Heart right ventricle (tissue), 16 donors: ENCODE measurements at regions not wholly inside any gene's neighbourhood (a gene's known extent, or its start where the extent isn't known, plus 50 kb on each side); places are given as distances from the start of the nearest gene placed in this dataset.

Experiments used
- ATAC-seq, 8 donors: fragments of 200-7000 bp; cut with Tn5 transposase; one replicate each; pipeline ENCODE4 v1.9.1; 2020; ENCODE audit warnings: mild to moderate bottlenecking in 8 of 8, moderate library complexity in 8 of 8, moderate number of reproducible peaks in 1 of 8
- DNase-seq, 2 donors: peaks; one replicate each; pipeline ENCODE4 v3.0.0-alpha.2; 2020
- H3K27ac ChIP-seq, 10 donors: fragments of 200-600 bp; sonication (generic) in 2 of 10; one replicate each; pipeline versions ENCODE4 v1.5.0 to v1.8.0; 2020 to 2022; ENCODE audit warnings: mild to moderate bottlenecking in 3 of 10
- H3K27me3 ChIP-seq, 7 donors: fragments of 200-600 bp; one replicate each; pipeline ENCODE4 v1.8.0; 2021 to 2022; ENCODE audit warnings: mild to moderate bottlenecking in 2 of 7
- H3K36me3 ChIP-seq, 9 donors: fragments of 200-600 bp; sonication (generic) in 1 of 9; one replicate each; pipeline versions ENCODE4 v1.5.0 to v1.8.0; 2020 to 2022; ENCODE audit warnings: mild to moderate bottlenecking in 2 of 9
- H3K4me1 ChIP-seq, 9 donors: fragments of 200-600 bp; sonication (generic) in 1 of 9; one replicate each; pipeline versions ENCODE4 v1.5.0 to v1.8.0; 2020 to 2022; ENCODE audit warnings: mild to moderate bottlenecking in 4 of 9
- H3K4me3 ChIP-seq, 10 donors: fragments of 200-600 bp; sonication (generic) in 2 of 10; one replicate each; pipeline versions ENCODE4 v1.5.0 to v1.8.0; 2020 to 2022; ENCODE audit warnings: mild to moderate bottlenecking in 7 of 10, moderate library complexity in 2 of 10
- H3K9me3 ChIP-seq, 11 donors: fragments of 200-600 bp in 10 of 11; sonication (generic) in 2 of 11; one replicate each; pipeline versions ENCODE4 v1.5.0 to v1.8.0; 2013 to 2022; ENCODE audit warnings: mild to moderate bottlenecking in 2 of 11, control low read depth in 1 of 11, moderate library complexity in 1 of 11
- WGBS, 2 donors: extraction: QIAGEN DNeasy Blood & Tissue Kit; methylation state at CpG; one replicate each; pipeline ENCODE4 v1.1.7; 2013; ENCODE audit warnings: inconsistent platforms in 1 of 2; 5-methylcytosine and 5-hydroxymethylcytosine counted together
- intact Hi-C, 10 donors: fragments of 100-400 bp; cut with DNase I; formaldehyde crosslinking; loops; one replicate each; pipeline versions ENCODE4 v1.11.1 to v1.14.2; 2022
- TF ChIP-seq, protein P1 (sequence below), 9 donors: fragments of 200-600 bp; sonication (generic) in 2 of 9; IDR thresholded peaks; one replicate each; pipeline versions ENCODE4 v1.5.0 to v1.8.0; 2021 to 2022; ENCODE audit warnings: antibody characterized with exemption in 9 of 9, mild to moderate bottlenecking in 5 of 9, moderate library complexity in 1 of 9
- donor health status: Arrhythmogenic right ventricular cardiomyopathy.
- donor health status: ischemic (EF 13 %, LVEDD 7.1; RV severe dilation, severe dysfunction).
- donor health status: healthy with polysubstance abuse.
- donor health status: DM: no; HTN: yes; CAD: no.
- donor health status: DM: no; HTN: no; CAD: no.
- donor health status: ischemic (EF 25% LVEDD 6.9; RV normal size, moderate dysfunction).
- donor health status: ischemic (EF 25% LVEDD 5.7; RV mildly dilated, moderate dysfunction).
- donor health status: healthy.
- donor health status: DM: yes; HTN: yes; CAD: no.
- donor health status: Ischemic cardiomyopathy.
- donor health status: ischemic (EF 35%, LVEDD 5.7; RV mildly dilated, moderate dysfunction).
- donor health status: nonischemic (EF 11% LVEDD 7.7; RV severe dilation, severe dysfunction).
- donor health status: DM: yes; HTN: yes; CAD: no.
- donor health status: PGD.
- donor health status: ischemic (EF 29% LVEDD 5.4; RV normal size, mild dysfunction).
- donor health status: nonischemic (EF 23%, LVEDD 6.1; RV moderate dilation, normal function).

DNA sequence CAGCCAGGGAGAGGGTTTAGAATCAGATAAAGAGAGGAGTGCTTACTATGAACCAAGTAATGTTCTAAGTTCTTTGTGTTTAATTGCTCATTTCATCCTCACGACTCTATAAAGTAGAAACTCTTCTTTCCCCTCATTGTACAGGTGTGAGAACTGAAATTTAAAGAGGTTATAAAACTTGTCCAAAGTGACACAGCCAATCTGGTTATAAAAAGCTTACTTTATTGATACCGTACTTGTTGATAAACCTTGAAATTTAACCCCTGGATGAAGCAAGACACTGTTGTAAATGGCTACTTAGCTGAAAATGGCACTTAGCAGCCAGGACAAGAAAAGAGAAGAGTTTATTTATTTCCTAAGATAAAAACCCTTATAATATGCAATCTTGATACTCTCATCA, 702.4 kb downstream of the KCTD16 start:
- intact Hi-C loops, result no loop called here
- DNase-seq, result no peak
- Histone ChIP-seq H3K27ac (no peak overlapping the region), H3K27me3 (no peaks in the 10 kb centered on the region), H3K4me3 (no peak overlapping the region), H3K9me3 (no peaks in the 10 kb centered on the region), H3K36me3 (no peaks in the 10 kb centered on the region), H3K4me1 (no peaks in the 10 kb centered on the region)
- WGBS, 2 donors, result 62 to 76% methylated on average over 2 of the region's 2 CpGs
- TF ChIP-seq, protein P1, sequence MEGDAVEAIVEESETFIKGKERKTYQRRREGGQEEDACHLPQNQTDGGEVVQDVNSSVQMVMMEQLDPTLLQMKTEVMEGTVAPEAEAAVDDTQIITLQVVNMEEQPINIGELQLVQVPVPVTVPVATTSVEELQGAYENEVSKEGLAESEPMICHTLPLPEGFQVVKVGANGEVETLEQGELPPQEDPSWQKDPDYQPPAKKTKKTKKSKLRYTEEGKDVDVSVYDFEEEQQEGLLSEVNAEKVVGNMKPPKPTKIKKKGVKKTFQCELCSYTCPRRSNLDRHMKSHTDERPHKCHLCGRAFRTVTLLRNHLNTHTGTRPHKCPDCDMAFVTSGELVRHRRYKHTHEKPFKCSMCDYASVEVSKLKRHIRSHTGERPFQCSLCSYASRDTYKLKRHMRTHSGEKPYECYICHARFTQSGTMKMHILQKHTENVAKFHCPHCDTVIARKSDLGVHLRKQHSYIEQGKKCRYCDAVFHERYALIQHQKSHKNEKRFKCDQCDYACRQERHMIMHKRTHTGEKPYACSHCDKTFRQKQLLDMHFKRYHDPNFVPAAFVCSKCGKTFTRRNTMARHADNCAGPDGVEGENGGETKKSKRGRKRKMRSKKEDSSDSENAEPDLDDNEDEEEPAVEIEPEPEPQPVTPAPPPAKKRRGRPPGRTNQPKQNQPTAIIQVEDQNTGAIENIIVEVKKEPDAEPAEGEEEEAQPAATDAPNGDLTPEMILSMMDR (IDR thresholded peaks at IDR 0.05), result no peak
- ATAC-seq, result no peak

DNA sequence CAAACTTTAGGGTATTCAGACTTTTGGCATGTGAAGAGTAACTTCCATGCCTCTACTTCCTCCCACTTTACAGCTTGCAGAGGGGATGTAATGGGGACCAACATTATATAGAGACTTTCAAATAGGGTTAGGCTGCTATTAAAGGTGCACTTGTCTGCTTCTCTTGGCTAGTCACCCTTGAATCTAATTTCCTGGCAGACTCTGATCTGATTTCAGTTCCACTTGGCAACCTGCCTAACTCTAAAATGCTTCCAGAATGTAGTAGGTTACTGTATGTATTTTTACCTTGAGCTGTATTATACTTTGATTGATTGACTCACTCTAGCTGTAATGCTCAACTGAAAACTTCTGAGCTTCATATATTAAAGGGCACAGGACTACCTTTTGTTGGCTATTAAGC, 693.4 kb downstream of the KCTD16 start:
- DNase-seq (no peak), ATAC-seq (no peak)
- TF ChIP-seq, protein P1 (IDR thresholded peaks at IDR 0.05), result no peak
- Histone ChIP-seq H3K27ac (no peak overlapping the region), H3K27me3 (no peaks in the 10 kb centered on the region), H3K4me1 (no peaks in the 10 kb centered on the region), H3K36me3 (no peaks in the 10 kb centered on the region), H3K9me3 (no peaks in the 10 kb centered on the region), H3K4me3 (no peak overlapping the region)
- intact Hi-C loops, result no loop called here

DNA sequence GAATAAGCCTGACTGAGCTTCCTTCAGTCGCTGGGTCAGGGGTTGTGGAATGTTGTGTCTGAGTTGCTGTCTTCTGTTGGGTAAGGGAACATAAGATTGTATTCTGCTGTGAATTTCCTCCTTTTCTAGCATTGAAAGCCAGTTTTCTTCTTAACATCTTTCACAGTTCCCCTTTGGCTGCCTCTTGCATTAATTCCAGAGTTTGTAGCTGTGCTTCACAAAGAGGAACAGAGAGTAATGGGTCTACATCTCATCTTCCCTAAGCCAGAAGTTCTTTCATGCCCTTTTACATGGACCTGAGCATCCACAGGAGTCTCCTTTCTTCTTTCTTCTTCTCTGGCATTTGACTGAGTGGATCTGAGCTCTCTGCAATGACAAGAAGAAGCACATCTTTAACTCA, 686.8 kb downstream of the KCTD16 start:
- Histone ChIP-seq H3K4me1 (no peaks in the 10 kb centered on the region), H3K27ac (no peak overlapping the region), H3K4me3 (no peak overlapping the region), H3K9me3 (no peaks in the 10 kb centered on the region), H3K36me3 (no peaks in the 10 kb centered on the region), H3K27me3 (no peaks in the 10 kb centered on the region)
- no peak for ATAC-seq
- 35 to 57% methylated on average over 1 of the region's 1 CpG for WGBS, 2 donors
- no peak for DNase-seq
- intact Hi-C loops, result no loop called here
- TF ChIP-seq, protein P1 (IDR thresholded peaks at IDR 0.05), result no peak

DNA sequence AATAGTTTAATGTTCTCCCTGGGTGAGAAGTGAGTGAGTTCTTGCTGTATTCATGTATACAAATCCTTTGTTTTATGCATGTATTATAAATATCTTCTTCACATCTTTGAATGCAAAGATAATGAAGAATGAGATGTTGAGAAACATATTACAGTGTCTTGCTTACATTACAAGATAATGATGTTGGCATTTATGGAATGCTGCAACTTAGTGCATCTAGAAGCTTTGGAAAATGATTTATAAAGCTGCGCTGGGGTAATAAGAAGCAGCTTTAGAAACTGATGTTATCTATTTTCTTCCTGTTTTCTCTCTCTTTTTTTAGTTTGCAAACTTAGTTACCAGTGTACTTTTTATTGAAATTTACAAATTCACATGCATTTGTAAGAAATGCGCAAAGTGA, 673.4 kb downstream of the KCTD16 start:
- H3K4me1 ChIP-seq, result no peaks in the 10 kb centered on the region
- TF ChIP-seq, protein P1 (IDR thresholded peaks at IDR 0.05), result no peak
- H3K36me3 ChIP-seq, result no peaks in the 10 kb centered on the region
- no peak overlapping the region for H3K27ac ChIP-seq
- no peaks in the 10 kb centered on the region for H3K27me3 ChIP-seq
- WGBS, 2 donors, result 86 to 90% methylated on average over 2 of the region's 2 CpGs
- H3K9me3 ChIP-seq, result peaks cover 0 to 7% (median 0%) of the 10 kb centered on the region in 11 donors
- intact Hi-C loops, result no loop called here
- ATAC-seq (no peak), DNase-seq (no peak)
- no peak overlapping the region for H3K4me3 ChIP-seq

DNA sequence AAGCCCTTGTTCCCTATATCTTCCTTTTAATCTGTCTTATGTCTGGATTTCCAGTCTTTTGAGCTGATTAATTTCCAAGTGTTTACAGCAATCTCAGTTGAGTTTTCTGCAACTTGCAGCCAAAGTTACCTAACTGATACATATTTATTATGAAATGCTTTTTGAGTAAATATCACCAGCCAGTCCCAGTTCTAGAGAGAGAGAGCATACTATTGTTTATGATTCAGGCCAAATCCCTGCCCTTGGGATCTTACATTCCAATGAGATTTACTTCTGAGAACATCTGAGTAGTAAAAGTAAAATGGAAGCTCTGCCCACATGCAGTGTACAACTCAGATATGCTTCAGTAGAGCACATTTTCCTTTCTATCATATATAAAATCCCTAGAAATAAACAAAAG, 661.7 kb downstream of the KCTD16 start:
- Histone ChIP-seq H3K9me3 (peaks cover 0 to 11% (median 0%) of the 10 kb centered on the region in 11 donors), H3K4me3 (no peak overlapping the region), H3K27ac (no peak overlapping the region), H3K27me3 (no peaks in the 10 kb centered on the region), H3K36me3 (no peaks in the 10 kb centered on the region), H3K4me1 (no peaks in the 10 kb centered on the region)
- DNase-seq (no peak), ATAC-seq (no peak)
- TF ChIP-seq, protein P1 (IDR thresholded peaks at IDR 0.05), result no peak
- intact Hi-C loops, result no loop called here
